RWPE1 (cell line): ENCODE measurements at regions not wholly inside any gene's neighbourhood (a gene's known extent, or its start where the extent isn't known, plus 50 kb on each side); places are given as distances from the start of the nearest gene placed in this dataset.

ENCODE experiments used
- CTCF ChIA-PET: fragments of 350-600 bp; sonication (Branson Sonifier 250); formaldehyde crosslinking; extraction: SDS; loops from one replicate; lab custom pipeline; 2021; lab: Yijun Ruan, JAX
- POLR2A ChIA-PET: fragments of 400-600 bp; formaldehyde crosslinking; extraction: SDS; loops from one replicate; lab custom pipeline; 2020; ENCODE audit warnings: antibody characterized with exemption; ENCODE audit not compliant: low non-redundant PET; lab: Yijun Ruan, JAX
- DNase-seq: peaks from one replicate; pipeline ENCODE4 v3.0.0; 2012; ENCODE audit warnings: low spot score
- H3K27ac ChIP-seq: fragments of 450-650 bp; 2 replicates; pipeline ENCODE4 v1.5.1; 2017
- CTCF ChIP-seq: fragments of 450-650 bp; conservative IDR thresholded peaks from 2 replicates; pipeline ENCODE4 v1.5.1; 2017; ENCODE audit warnings: low read depth, mild to moderate bottlenecking

GRCh38 chr5:124239572-124239971 lies 506.9 kb downstream of the ZNF608 start:
- DNase-seq = no peak
- CTCF ChIA-PET = interaction anchor here (0.7 to 0.8 kb wide), 3 partner anchors 17 to 498 kb away, joined by 3 to 6 read pairs (median 5); no protein-coding TSS in a partner anchor
- TF ChIP-seq CTCF = no peak
- H3K27ac ChIP-seq = no peak overlapping the region
- POLR2A ChIA-PET = no interaction called here

GRCh38 chr5:124238350-124238749 lies 508.1 kb downstream of the ZNF608 start:
- TF ChIP-seq CTCF = no peak
- CTCF ChIA-PET = no interaction called here
- DNase-seq = no peak
- POLR2A ChIA-PET = no interaction called here
- H3K27ac ChIP-seq = no peak overlapping the region

- no peak overlapping the region for H3K27ac ChIP-seq
- no peak for TF ChIP-seq CTCF
- no peak for DNase-seq
- CTCF ChIA-PET = no interaction called here
- POLR2A ChIA-PET = no interaction called here
Observed at GRCh38 chr5:124237206-124237695, 509.2 kb downstream of the ZNF608 start.

GRCh38 chr5:124236361-124237205 lies 509.9 kb downstream of the ZNF608 start:
- peak; percentile 12 for DNase-seq
- no peak overlapping the region for H3K27ac ChIP-seq
- ChIA-PET CTCF (no interaction called here), POLR2A (no interaction called here)
- no peak for TF ChIP-seq CTCF

GRCh38 chr5:124235576-124235975 lies 510.9 kb downstream of the ZNF608 start:
- ChIA-PET POLR2A (no interaction called here), CTCF (no interaction called here)
- no peak for TF ChIP-seq CTCF
- no peak overlapping the region for H3K27ac ChIP-seq
- no peak for DNase-seq

GRCh38 chr5:124234770-124235562 lies 511.5 kb downstream of the ZNF608 start:
- no peak for TF ChIP-seq CTCF
- CTCF ChIA-PET = no interaction called here
- no peak overlapping the region for H3K27ac ChIP-seq
- no peak for DNase-seq
- POLR2A ChIA-PET = no interaction called here
